Thyroid gland (tissue), 4 donors: ENCODE measurements at regions not wholly inside any gene's neighbourhood (a gene's known extent, or its start where the extent isn't known, plus 50 kb on each side); places are given as distances from the start of the nearest gene placed in this dataset.

ENCODE experiments used
- DNase-seq, 2 donors: peaks; one replicate each; pipeline ENCODE4 v3.0.0-alpha.2; 2019
- H3K27ac ChIP-seq, 3 donors: fragments of 200-600 bp; sonication (generic); 1 replicate in 2 of 3; 2 replicates in 1 of 3; pipeline ENCODE4 v1.5.1; 2016 to 2019; ENCODE audit warnings: mild to moderate bottlenecking in 1 of 3, moderate library complexity in 1 of 3
- H3K27me3 ChIP-seq: fragments of 200-600 bp; sonication (generic); one replicate; pipeline ENCODE4 v1.5.1; 2019
- H3K36me3 ChIP-seq, 2 donors: fragments of 200-600 bp; sonication (generic); one replicate each; pipeline ENCODE4 v1.5.1; 2016 to 2019
- H3K4me1 ChIP-seq, 2 donors: fragments of 200-600 bp; sonication (generic); one replicate each; pipeline ENCODE4 v1.5.1; 2017 to 2019
- H3K4me3 ChIP-seq, 3 donors: fragments of 200-600 bp; sonication (generic); replicated peaks in 1 of 3; 1 replicate in 2 of 3; 2 replicates in 1 of 3; pipeline ENCODE4 v1.5.1; 2016; ENCODE audit warnings: mild to moderate bottlenecking in 1 of 3
- H3K9me3 ChIP-seq: fragments of 200-600 bp; sonication (generic); one replicate; pipeline ENCODE4 v1.5.1; 2017
- CTCF ChIP-seq, 6 experiments: fragments of 200-600 bp in 3 of 6; fragments of 450-650 bp in 3 of 6; sonication (generic) in 3 of 6; IDR thresholded peaks; one replicate each; pipeline ENCODE4 v1.5.1; 2016 to 2019; ENCODE audit warnings: antibody characterized with exemption in 6 of 6, mild to moderate bottlenecking in 2 of 6, inconsistent platforms in 1 of 6, moderate library complexity in 1 of 6
- POLR2A ChIP-seq, 2 donors: fragments of 450-650 bp; IDR thresholded peaks; one replicate each; pipeline ENCODE4 v1.6.1; 2017; ENCODE audit warnings: antibody characterized with exemption in 2 of 2, mild to moderate bottlenecking in 2 of 2, moderate library complexity in 1 of 2
- WGBS, 2 donors: methylation state at CpG; one replicate each; pipeline ENCODE4 v1.1.5; 2017; 5-methylcytosine and 5-hydroxymethylcytosine counted together
- intact Hi-C: fragments of 100-400 bp; cut with DNase I; formaldehyde crosslinking; loops from one replicate; pipeline ENCODE4 v1.15.1; 2023

GRCh38 chr12:107251288-107251687, 157.9 kb upstream of the CRY1 start:
- DNase-seq = no peak
- Histone ChIP-seq H3K27ac (no peak overlapping the region), H3K27me3 (no peaks in the 10 kb centered on the region), H3K4me1 (no peaks in the 10 kb centered on the region), H3K36me3 (no peaks in the 10 kb centered on the region), H3K4me3 (no peak overlapping the region), H3K9me3 (no peaks in the 10 kb centered on the region)
- 78 to 80% methylated on average over 6 of the region's 6 CpGs for WGBS, 2 donors
- TF ChIP-seq POLR2A (IDR thresholded peaks at IDR 0.05) = no peak
- TF ChIP-seq CTCF (IDR thresholded peaks at IDR 0.05) = no peak
- intact Hi-C loops = no loop called here

GRCh38 chr12:107253361-107253760, 160.0 kb upstream of the CRY1 start:
- no peak overlapping the region for H3K27ac ChIP-seq
- no peaks in the 10 kb centered on the region for H3K36me3 ChIP-seq
- intact Hi-C loops = no loop called here
- TF ChIP-seq CTCF (IDR thresholded peaks at IDR 0.05) (no peak), POLR2A (IDR thresholded peaks at IDR 0.05) (no peak)
- no peaks in the 10 kb centered on the region for H3K27me3 ChIP-seq
- H3K9me3 ChIP-seq = no peaks in the 10 kb centered on the region
- no peaks in the 10 kb centered on the region for H3K4me1 ChIP-seq
- WGBS, 2 donors = 88 to 100% methylated on average over 1 of the region's 1 CpG
- DNase-seq = no peak
- H3K4me3 ChIP-seq = no peak overlapping the region

- no peak overlapping the region for H3K27ac ChIP-seq
- H3K4me3 ChIP-seq = no peak overlapping the region
- no peak for DNase-seq
- 84 to 87% methylated on average over 5 of the region's 5 CpGs for WGBS, 2 donors
- H3K4me1 ChIP-seq = no peaks in the 10 kb centered on the region
- no peaks in the 10 kb centered on the region for H3K9me3 ChIP-seq
- H3K27me3 ChIP-seq = no peaks in the 10 kb centered on the region
- TF ChIP-seq POLR2A (IDR thresholded peaks at IDR 0.05) (no peak), CTCF (IDR thresholded peaks at IDR 0.05) (no peak)
- intact Hi-C loops = no loop called here
- no peaks in the 10 kb centered on the region for H3K36me3 ChIP-seq
These were observed 161.0 kb upstream of the CRY1 start for GRCh38 chr12:107254258-107254856.

GRCh38 chr12:107258780-107259179, 165.4 kb upstream of the CRY1 start:
- no peaks in the 10 kb centered on the region for H3K9me3 ChIP-seq
- intact Hi-C loops = no loop called here
- WGBS, 2 donors = 88 to 90% methylated on average over 3 of the region's 3 CpGs

GRCh38 chr12:107263980-107264379, 170.6 kb upstream of the CRY1 start:
- no peak for DNase-seq
- Histone ChIP-seq H3K36me3 (no peaks in the 10 kb centered on the region), H3K27me3 (no peaks in the 10 kb centered on the region), H3K4me1 (no peaks in the 10 kb centered on the region), H3K4me3 (no peak overlapping the region), H3K27ac (no peak overlapping the region), H3K9me3 (no peaks in the 10 kb centered on the region)
- TF ChIP-seq CTCF (IDR thresholded peaks at IDR 0.05) (no peak), POLR2A (IDR thresholded peaks at IDR 0.05) (no peak)
- intact Hi-C loops = no loop called here

More at GRCh38 chr12:107258780-107259179, 165.4 kb upstream of the CRY1 start:
- Histone ChIP-seq H3K36me3 (no peaks in the 10 kb centered on the region), H3K27ac (no peak overlapping the region), H3K27me3 (no peaks in the 10 kb centered on the region), H3K4me3 (no peak overlapping the region), H3K4me1 (no peaks in the 10 kb centered on the region)
- DNase-seq = no peak
- TF ChIP-seq CTCF (IDR thresholded peaks at IDR 0.05) = no peak
- no peak for TF ChIP-seq POLR2A (IDR thresholded peaks at IDR 0.05)
